Fibroblast of lung (primary cell): ENCODE measurements at regions not wholly inside any gene's neighbourhood (a gene's known extent, or its start where the extent isn't known, plus 50 kb on each side); places are given as distances from the start of the nearest gene placed in this dataset.

ENCODE experiments used
- EZH2 ChIP-seq: IDR thresholded peaks from 2 replicates; pipeline ENCODE4 v1.5.1; 2012; ENCODE audit warnings: low read length, control low read depth, mild to moderate bottlenecking; ENCODE audit errors: missing control alignments
- TF ChIP-seq, protein P1 (sequence below), 2 donors: IDR thresholded peaks in 1 of 2; conservative IDR thresholded peaks in 1 of 2; 1 replicate in 1 of 2; 2 replicates in 1 of 2; pipeline ENCODE4 v1.5.1; 2011 to 2012; ENCODE audit warnings: low read length in 2 of 2, control low read depth in 1 of 2, inconsistent platforms in 1 of 2, low read depth in 1 of 2, mild to moderate bottlenecking in 1 of 2

DNA sequence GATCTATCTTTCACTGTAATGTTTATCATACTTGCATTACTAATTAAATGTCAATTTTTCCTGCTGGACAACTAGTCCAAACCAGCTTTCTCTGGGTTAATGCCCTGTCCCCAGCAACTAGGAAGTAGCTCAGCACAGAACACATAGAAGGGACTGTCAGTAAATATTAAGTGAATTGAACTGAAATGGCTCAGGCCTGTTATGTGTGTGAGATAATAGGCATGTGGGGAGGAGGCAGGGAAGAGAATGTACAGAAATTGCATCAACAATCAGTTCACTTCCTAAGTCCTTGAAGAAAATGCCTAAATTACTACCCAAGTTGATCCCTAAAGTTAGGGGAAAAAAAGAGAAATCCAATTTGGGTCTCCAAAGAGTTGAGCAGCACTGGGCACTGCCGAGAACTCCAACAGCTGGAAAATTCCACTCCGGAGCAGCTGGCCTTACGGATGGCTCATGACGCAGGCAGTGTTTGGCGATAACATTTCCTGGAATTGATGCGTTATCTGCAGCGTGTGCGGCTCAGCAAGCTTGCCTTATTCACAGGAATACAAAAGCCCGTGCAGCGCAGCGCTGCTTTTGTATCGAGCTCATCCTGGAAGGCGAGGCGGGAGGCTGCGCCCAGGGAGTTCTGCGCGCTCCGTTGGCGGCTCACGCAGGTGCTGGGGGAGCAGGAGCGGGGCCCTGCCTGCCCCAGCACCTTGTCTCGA is 297.3 kb upstream of the LCORL start:
- TF ChIP-seq, protein P1, sequence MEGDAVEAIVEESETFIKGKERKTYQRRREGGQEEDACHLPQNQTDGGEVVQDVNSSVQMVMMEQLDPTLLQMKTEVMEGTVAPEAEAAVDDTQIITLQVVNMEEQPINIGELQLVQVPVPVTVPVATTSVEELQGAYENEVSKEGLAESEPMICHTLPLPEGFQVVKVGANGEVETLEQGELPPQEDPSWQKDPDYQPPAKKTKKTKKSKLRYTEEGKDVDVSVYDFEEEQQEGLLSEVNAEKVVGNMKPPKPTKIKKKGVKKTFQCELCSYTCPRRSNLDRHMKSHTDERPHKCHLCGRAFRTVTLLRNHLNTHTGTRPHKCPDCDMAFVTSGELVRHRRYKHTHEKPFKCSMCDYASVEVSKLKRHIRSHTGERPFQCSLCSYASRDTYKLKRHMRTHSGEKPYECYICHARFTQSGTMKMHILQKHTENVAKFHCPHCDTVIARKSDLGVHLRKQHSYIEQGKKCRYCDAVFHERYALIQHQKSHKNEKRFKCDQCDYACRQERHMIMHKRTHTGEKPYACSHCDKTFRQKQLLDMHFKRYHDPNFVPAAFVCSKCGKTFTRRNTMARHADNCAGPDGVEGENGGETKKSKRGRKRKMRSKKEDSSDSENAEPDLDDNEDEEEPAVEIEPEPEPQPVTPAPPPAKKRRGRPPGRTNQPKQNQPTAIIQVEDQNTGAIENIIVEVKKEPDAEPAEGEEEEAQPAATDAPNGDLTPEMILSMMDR (conservative IDR thresholded peaks at IDR 0.05 in 1 of 2, IDR thresholded peaks at IDR 0.05 in 1 of 2; ENCODE audit: low read depth in 1 of 2, low read length in 2 of 2) = no peak
- TF ChIP-seq EZH2 = no peak
